ENCODE measurements at regions not wholly inside any gene's neighbourhood (a gene's known extent, or its start where the extent isn't known, plus 50 kb on each side); places are given as distances from the start of the nearest gene placed in this dataset.

GRCh38 chr2:58906081-58906645 is 665.0 kb upstream of the FANCL start:
- no peak for DNase-seq (ENCODE audit: low read depth)

DNA sequence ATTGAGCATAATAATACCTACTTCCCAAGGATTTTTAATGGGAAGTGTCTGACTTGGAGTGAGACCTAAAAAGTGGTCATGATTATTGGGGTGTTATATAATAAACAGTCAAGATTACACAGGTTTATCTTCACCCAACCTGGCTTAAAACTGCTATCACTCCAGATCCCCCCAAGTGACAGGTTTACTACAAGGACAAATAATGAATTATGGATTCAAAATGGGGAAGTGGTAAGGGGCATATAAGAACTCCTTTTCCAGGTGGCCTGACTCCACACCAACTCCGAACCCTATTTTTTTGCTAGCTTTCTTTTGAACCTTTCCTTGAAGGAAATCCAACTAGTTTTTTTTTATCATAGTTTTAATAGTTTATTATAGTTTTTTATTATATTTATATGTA is 663.0 kb upstream of the FANCL start:
- DNase-seq (ENCODE audit: low read depth), result no peak

DNA sequence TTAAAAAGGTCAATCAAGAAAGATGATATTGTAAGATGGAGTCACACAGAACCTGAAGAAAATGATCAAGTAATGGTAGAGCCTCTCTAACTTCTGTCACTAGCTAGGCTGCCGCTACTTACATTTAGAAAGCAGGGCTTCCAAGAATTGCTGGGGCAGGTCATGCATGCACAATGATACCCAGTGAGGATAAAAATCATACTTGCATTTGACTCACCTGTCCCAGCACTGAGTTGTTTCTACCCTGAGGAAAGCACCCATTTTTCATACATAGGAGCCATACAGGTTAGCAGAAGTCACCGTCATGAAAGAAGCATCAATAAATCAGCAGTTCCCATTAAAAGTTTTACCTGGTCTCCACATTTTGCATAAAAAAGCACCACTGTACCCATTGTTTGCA is 662.3 kb upstream of the FANCL start:
- no peak for DNase-seq (ENCODE audit: low read depth)

DNA sequence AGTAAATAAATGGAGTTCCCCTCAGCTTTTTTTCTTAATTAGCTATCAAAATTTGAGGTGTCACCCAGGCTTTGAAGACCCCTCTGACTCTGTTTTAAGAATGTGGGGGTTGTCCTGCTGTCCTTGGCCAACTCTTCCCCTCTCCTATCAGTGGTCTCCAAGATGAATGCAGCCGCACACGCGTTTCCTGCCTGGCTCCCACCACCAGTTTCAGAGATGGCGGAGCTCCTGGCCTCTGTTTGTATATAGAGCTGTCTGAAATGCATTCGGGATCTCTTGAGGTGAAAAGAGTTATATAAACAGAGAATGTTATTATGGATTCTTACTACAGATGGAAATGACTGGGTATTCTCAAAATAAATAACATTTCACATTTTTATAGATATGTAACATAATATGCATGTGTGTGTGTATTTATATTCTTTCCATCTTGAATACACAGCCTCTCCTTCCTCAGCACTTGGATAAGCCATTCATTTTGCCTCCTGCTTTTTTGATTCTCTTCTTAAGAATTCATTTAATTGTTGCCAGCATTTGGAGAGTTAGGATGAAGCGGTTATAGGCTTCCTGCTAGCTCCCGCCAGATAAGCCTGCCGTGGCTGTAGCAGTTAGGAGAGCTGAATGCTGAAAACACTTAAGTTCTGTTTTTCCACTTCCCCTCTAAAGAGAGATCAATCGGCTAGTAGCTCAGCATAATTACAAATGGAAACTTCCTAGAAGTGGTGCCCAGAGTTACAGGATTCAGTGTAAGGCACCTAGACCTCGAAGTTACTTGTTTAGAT is 659.3 kb upstream of the FANCL start:
- no peak for DNase-seq (ENCODE audit: low read depth)

DNA sequence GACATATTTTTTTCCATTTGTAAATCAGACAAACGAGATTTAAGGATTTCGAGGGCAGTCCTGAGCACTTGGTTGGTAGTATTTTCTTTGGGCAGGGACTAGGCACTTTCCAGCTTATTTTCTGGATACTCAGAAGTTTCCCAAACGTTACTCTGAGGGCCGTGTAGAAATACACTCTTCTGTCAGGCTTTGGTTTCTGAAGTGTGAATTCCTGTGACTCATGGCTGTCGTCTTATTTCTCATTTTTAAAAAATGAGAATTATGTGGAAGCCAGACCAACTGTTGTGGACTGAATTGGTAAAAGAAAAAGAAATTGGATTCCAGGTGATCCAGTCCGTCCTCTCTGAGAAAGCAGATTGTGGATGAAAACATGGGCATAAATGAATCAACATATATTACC is 658.6 kb upstream of the FANCL start:
- no peak for DNase-seq (ENCODE audit: low read depth)

GRCh38 chr2:58896638-58897037 is 655.5 kb upstream of the FANCL start:
- no peak for DNase-seq (ENCODE audit: low read depth)

DNA sequence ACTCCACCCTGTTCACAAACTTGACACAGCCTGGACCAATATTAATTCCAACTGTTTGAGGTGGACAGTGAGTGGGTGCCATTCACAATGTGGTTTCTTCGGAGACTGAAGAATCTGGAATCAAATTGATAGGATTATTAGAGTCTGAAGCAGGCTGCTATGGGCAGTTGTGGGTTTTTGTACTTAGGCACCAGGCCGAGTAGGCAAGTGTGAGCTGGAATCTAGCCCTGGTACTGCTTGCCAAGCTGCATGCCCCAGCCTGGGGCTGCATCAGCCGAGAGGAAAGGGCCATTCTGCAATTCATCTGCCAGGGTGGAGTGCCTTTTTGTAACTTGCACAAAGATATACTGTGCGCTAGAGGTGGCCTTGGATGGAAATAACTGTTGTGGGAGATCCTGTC is 654.7 kb upstream of the FANCL start:
- no peak for DNase-seq (ENCODE audit: low read depth)

GRCh38 chr2:58893656-58894351 is 652.7 kb upstream of the FANCL start:
- DNase-seq (ENCODE audit: low read depth), result no peak

DNA sequence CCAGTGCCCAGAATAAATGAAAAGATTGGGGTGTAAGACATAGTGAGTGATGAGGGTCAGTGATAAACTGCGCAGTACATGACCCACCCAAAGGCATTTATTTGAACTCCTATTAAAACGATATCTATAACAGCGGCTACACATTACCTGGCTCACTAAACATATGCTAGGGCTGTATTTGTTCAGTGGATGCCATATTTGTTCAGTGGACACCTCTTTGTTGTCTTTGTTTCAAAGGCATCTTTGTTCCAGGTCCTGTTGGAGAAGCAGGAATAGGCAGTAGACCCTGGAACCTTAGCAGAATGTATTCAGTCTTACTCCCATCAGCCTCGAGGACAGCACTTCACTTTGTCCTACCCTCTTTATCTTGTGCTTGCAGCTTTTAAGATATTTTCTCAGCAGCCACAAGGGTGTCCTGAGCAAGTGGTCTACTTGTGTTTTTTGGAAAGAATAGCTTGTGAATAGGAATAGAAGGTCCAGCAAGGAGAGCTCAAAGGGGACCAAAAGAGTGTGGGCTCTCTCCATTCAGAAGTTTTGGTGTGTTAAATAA is 650.8 kb upstream of the FANCL start:
- no peak for DNase-seq (ENCODE audit: low read depth)

DNA sequence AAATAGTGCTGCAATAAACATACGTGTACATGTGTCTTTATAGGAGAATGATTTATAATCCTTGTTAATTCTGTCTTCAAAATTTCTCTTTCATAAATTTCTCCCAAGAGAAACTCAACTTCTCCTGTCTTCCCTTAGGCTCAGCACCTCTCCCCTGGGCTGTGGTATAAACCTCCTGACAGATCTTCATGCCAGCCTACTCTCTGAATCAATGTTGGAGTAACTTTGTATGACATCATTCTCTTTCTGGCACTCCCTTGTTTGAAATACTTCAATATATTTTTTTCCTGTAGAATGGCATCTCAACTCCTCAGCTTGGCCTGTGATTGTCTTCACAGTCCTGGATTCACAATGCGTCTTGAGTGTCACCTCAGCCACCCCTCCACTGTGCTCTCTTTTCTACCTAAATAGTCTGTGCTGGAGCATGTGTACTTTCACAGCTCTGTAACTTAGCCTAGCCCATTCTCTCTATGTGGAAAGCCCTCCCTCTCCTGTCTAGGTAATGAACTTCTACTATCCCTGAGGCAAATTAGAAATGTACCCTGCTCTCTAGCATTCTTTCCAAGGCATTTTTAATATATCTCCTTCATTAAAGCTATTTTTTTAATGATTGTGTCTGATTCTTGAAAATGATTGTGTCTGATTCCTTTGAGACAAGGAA is 649.9 kb upstream of the FANCL start:
- DNase-seq (ENCODE audit: low read depth), result no peak

DNA sequence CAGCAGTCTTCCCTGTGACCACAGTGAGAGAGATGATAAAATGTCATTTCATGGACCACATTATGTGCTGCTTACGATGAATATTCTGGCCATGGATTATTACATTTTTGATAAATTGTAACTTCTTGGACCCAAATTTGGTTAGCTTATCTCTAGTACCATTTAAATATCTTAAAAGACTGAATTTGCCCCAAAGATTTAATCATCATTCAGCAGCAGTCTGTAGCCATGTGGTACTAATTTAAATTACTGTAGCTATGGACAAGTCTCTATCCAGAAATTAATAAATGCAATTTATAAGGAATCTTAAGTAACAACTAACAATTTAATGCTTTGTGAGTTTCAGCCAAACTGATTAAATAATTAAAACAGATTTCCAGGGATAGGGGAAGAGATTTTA is 644.9 kb upstream of the FANCL start:
- no peak for DNase-seq (ENCODE audit: low read depth)

DNA sequence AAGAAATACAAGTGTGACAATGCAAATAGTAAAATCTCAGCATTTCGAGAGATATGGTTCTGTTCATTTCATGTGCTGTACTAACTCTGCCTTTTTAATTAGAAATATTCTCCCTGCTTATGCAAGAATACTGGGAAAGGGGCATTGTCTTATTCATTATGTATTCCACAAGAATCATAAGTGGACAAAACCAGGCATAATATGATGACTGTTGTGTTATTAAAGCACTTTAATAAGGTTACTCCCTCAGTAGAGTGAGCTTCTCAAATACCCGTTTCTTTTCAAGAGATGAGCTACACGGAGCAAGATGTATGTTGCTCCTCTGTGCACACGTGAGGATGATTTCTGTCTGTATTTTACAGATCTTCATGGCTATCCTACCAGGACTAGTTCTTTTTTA is 638.7 kb upstream of the FANCL start:
- no peak for DNase-seq (ENCODE audit: low read depth)

- no peak for DNase-seq (ENCODE audit: low read depth)
Observed at GRCh38 chr2:58878778-58879177, 637.7 kb upstream of the FANCL start.

GRCh38 chr2:58876126-58876525 is 635.0 kb upstream of the FANCL start:
- DNase-seq (ENCODE audit: low read depth), result no peak

GRCh38 chr2:58875436-58875835 is 634.3 kb upstream of the FANCL start:
- no peak for DNase-seq (ENCODE audit: low read depth)

- no peak for DNase-seq (ENCODE audit: low read depth)
Observed at GRCh38 chr2:58871469-58872142, 630.5 kb upstream of the FANCL start.

- DNase-seq (ENCODE audit: low read depth), result no peak
Observed at GRCh38 chr2:58870704-58871103, 629.6 kb upstream of the FANCL start.

GRCh38 chr2:58866946-58867345 is 625.8 kb upstream of the FANCL start:
- no peak for DNase-seq (ENCODE audit: low read depth)

GRCh38 chr2:58866527-58866926 is 625.4 kb upstream of the FANCL start:
- no peak for DNase-seq (ENCODE audit: low read depth)

DNA sequence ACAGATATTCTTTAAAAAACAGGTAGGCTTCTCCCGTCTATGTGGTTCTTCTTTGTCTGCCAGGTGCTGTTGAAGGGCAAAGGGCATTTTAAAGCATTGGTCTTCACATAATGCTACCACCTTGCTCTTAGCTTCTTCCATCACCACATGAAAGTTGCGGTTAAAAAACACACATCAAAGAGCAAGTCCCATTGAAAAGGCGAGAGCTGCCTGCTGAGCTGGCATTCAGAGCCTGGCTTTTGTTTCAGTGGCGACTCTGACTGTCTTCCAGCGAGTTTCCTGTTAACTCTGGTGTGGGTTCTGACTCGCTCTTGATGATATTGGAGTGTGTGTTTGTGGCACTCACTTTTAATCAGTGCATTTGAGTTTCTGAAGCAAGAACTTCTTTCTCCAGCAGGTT is 624.9 kb upstream of the FANCL start:
- DNase-seq (ENCODE audit: low read depth), result no peak

DNA sequence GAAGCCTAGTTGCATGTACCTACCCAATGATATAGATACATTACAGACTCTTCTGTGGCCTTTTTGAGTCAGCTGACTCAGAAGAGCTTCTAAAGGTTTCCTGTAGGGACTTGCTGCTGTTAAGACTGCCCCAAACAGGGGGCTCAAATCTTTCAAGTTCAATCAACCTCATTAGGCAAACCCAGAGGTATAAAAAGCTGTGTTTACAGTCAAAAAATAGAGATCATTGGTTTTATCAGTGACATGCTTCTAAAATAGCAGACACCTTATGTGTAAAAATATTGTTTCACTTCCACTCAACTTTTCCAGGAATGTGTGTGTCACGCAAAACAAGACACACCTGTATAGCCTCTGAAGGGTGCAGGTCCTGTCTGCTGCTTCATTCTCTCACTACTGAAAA is 624.3 kb upstream of the FANCL start:
- no peak for DNase-seq (ENCODE audit: low read depth)

- DNase-seq (ENCODE audit: low read depth), result no peak
Observed at GRCh38 chr2:58862244-58862643, 621.1 kb upstream of the FANCL start.

Measured in activated T-cell treated with anti-CD3 and anti-CD28 coated beads for 24 hours (primary cell).